ENCODE measurements at regions not wholly inside any gene's neighbourhood (a gene's known extent, or its start where the extent isn't known, plus 50 kb on each side); places are given as distances from the start of the nearest gene placed in this dataset.

- Histone ChIP-seq H3K4me1 (replicated peaks in 1 of 2) (no peaks in the 10 kb centered on the region), H3K4me3 (no peak overlapping the region), H3K27ac (no peak overlapping the region)
- 14 to 100% (median 59%) methylated on average over 1 to 3 of the region's 3 CpGs; no CpG with 5 or more reads in 2 of the 10 experiments for WGBS, 10 experiments
- no peak for ATAC-seq (replicated peaks in 6 of 8)
- in situ Hi-C loops (cut with MboI; ENCODE audit: low pct_unique_long_range_greater_than_20kb in 2 of 9, low sequenced_read_pairs in 9 of 9, unreplicated experiment in 9 of 9): no loop called here
Observed at GRCh38 chr3:27576171-27576570, 92.0 kb upstream of the SLC4A7 start.

- no peak overlapping the region for H3K4me3 ChIP-seq
- in situ Hi-C loops (cut with MboI; ENCODE audit: low pct_unique_long_range_greater_than_20kb in 2 of 9, low sequenced_read_pairs in 9 of 9, unreplicated experiment in 9 of 9): no loop called here
- no peak for ATAC-seq (replicated peaks in 6 of 8)
Observed at GRCh38 chr3:27575499-27575898, 91.3 kb upstream of the SLC4A7 start.

DNA sequence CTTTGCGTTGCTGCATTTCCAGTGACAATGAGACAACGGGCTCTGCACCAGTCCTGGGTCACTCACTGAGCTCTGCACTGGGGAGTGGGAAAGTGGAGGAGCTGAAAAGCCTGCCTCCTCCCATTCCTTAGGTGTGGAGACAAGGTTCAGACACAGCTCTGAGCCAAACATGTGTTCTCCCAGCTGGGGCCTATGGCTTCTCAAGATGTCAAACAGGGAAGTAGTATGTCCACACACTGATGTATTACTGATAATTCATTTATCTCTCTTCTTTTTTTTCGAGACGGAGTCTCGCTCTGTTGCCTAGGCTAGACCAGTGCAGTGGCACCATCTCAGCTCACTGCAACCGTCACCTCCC, 90.2 kb upstream of the SLC4A7 start:
- H3K4me3 ChIP-seq: no peak overlapping the region
- H3K27ac ChIP-seq: no peak overlapping the region
- WGBS, 10 experiments: 83 to 100% (median 97%) methylated on average over 1 to 5 of the region's 6 CpGs; no CpG with 5 or more reads in 5 of the 10 experiments
- in situ Hi-C loops (cut with MboI; ENCODE audit: low pct_unique_long_range_greater_than_20kb in 2 of 9, low sequenced_read_pairs in 9 of 9, unreplicated experiment in 9 of 9): no loop called here
- H3K4me1 ChIP-seq (replicated peaks in 1 of 2): no peaks in the 10 kb centered on the region
- ATAC-seq (replicated peaks in 6 of 8): no peak

More at GRCh38 chr3:27575499-27575898, 91.3 kb upstream of the SLC4A7 start:
- 52 to 92% (median 79%) methylated on average over 1 to 2 of the region's 3 CpGs; no CpG with 5 or more reads in 4 of the 10 experiments for WGBS, 10 experiments
- H3K4me1 ChIP-seq (replicated peaks in 1 of 2): no peaks in the 10 kb centered on the region
- H3K27ac ChIP-seq: no peak overlapping the region

DNA sequence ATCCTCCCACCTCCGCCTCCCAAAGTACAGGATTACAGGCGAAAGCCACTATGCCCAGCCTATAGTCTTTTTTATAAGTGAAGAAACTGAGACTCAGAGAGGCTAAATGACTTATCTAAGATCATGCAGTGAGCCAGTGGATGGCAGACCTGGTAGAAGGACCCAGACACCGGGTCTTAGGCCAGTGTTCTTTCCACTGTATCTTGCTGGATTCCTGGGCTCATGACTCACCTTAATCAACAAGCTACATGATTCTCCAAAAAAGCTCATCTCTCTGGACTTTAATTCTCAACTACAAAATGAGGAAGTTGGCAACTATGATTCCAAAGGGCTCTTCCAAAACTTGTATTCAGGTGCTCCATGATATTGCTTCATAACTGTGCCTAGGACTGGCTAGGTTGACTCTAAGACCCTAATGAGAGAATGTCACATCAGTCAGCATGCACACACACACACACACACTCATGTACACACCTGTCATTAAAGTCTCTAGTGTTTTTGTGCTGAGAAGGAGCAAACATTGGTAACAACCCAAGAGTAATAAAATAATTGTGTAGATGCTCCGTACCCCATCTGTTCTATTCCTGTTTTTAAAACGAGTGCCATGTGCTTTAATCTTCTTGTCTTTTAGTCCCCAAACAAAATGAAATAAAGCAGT, 89.7 kb upstream of the SLC4A7 start:
- in situ Hi-C loops (cut with MboI; ENCODE audit: low pct_unique_long_range_greater_than_20kb in 2 of 9, low sequenced_read_pairs in 9 of 9, unreplicated experiment in 9 of 9): no loop called here
- Histone ChIP-seq H3K27ac (no peak overlapping the region), H3K4me3 (no peak overlapping the region), H3K4me1 (replicated peaks in 1 of 2) (no peaks in the 10 kb centered on the region)
- 29 to 100% (median 70%) methylated on average over 1 to 5 of the region's 5 CpGs; no CpG with 5 or more reads in 2 of the 10 experiments for WGBS, 10 experiments
- ATAC-seq (replicated peaks in 6 of 8): no peak

DNA sequence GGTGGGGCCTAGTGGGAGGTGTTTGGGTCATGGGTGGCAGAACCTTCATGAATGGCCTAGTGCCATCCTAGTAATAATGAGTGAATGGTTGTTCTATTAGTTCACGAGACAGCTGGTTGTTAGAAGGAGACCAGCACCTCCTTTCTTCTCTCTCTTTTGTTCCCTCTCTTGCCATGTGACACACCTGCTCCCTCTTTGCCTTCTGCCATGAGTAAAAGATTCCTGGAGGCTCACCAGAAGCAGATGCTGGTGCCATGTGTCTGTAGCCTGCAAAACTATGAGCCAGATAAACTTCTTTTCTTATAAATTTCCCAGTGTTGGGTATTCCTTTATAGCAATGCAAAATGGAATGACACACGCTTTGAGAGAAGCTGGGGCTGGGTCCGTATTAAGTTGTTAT, 89.0 kb upstream of the SLC4A7 start:
- Histone ChIP-seq H3K4me3 (no peak overlapping the region), H3K27ac (no peak overlapping the region), H3K4me1 (replicated peaks in 1 of 2) (no peaks in the 10 kb centered on the region)
- WGBS, 10 experiments: 79 to 97% (median 85%) methylated on average over 1 to 3 of the region's 3 CpGs; no CpG with 5 or more reads in 2 of the 10 experiments
- no peak for ATAC-seq (replicated peaks in 6 of 8)
- in situ Hi-C loops (cut with MboI; ENCODE audit: low pct_unique_long_range_greater_than_20kb in 2 of 9, low sequenced_read_pairs in 9 of 9, unreplicated experiment in 9 of 9): no loop called here

GRCh38 chr3:27571345-27571744, 87.2 kb upstream of the SLC4A7 start:
- WGBS, 10 experiments: 27 to 73% (median 50%) methylated on average over 1 to 2 of the region's 2 CpGs; no CpG with 5 or more reads in 3 of the 10 experiments
- Histone ChIP-seq H3K27ac (no peak overlapping the region), H3K4me1 (replicated peaks in 1 of 2) (no peaks in the 10 kb centered on the region), H3K4me3 (no peak overlapping the region)
- no peak for ATAC-seq (replicated peaks in 6 of 8)
- in situ Hi-C loops (cut with MboI; ENCODE audit: low pct_unique_long_range_greater_than_20kb in 2 of 9, low sequenced_read_pairs in 9 of 9, unreplicated experiment in 9 of 9): no loop called here

- no peak overlapping the region for H3K27ac ChIP-seq
- no peaks in the 10 kb centered on the region for H3K4me1 ChIP-seq (replicated peaks in 1 of 2)
- in situ Hi-C loops (cut with MboI; ENCODE audit: low pct_unique_long_range_greater_than_20kb in 2 of 9, low sequenced_read_pairs in 9 of 9, unreplicated experiment in 9 of 9): no loop called here
- 40 to 100% (median 100%) methylated on average over 1 to 3 of the region's 4 CpGs; no CpG with 5 or more reads in 1 of the 10 experiments for WGBS, 10 experiments
- H3K4me3 ChIP-seq: no peak overlapping the region
- ATAC-seq (replicated peaks in 6 of 8): peak in 2 of 8 experiments; percentile 74 to 94
Observed at GRCh38 chr3:27570421-27571106, 86.4 kb upstream of the SLC4A7 start.

- in situ Hi-C loops (cut with MboI; ENCODE audit: low pct_unique_long_range_greater_than_20kb in 2 of 9, low sequenced_read_pairs in 9 of 9, unreplicated experiment in 9 of 9): no loop called here
- ATAC-seq (replicated peaks in 6 of 8): peak in 3 of 8 experiments; percentile 55 to 88 (median 69)
- no peak overlapping the region for H3K27ac ChIP-seq
Observed at GRCh38 chr3:27568393-27568792, 84.2 kb upstream of the SLC4A7 start.

DNA sequence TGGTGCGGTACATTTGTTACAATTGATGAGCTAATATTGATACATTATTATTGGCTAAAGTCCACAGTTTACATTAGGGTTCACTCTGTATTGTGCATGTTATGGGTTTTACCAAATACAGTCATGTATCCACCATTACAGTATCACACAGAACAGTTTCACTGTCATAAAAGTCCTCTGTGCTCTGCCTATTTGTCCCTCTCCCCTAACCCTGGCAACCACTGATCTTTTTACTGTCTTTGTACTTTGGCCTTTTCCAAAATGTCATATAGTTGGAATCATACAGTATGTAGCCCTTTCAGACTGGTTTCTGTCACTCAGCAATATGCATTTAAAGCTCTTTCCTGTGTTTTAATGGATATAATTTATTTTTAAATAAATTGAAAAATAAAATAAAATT, 83.1 kb upstream of the SLC4A7 start:
- WGBS, 10 experiments: 100% methylated on average over 1 of the region's 1 CpG; no CpG with 5 or more reads in 6 of the 10 experiments
- no peaks in the 10 kb centered on the region for H3K4me1 ChIP-seq (replicated peaks in 1 of 2)
- ATAC-seq (replicated peaks in 6 of 8): no peak
- in situ Hi-C loops (cut with MboI; ENCODE audit: low pct_unique_long_range_greater_than_20kb in 2 of 9, low sequenced_read_pairs in 9 of 9, unreplicated experiment in 9 of 9): no loop called here
- H3K27ac ChIP-seq: no peak overlapping the region
- H3K4me3 ChIP-seq: no peak overlapping the region

More at GRCh38 chr3:27568393-27568792, 84.2 kb upstream of the SLC4A7 start:
- no peak overlapping the region for H3K4me3 ChIP-seq
- WGBS, 10 experiments: 10 to 86% (median 60%) methylated on average over 1 to 4 of the region's 5 CpGs; no CpG with 5 or more reads in 3 of the 10 experiments
- H3K4me1 ChIP-seq (replicated peaks in 1 of 2): no peaks in the 10 kb centered on the region

DNA sequence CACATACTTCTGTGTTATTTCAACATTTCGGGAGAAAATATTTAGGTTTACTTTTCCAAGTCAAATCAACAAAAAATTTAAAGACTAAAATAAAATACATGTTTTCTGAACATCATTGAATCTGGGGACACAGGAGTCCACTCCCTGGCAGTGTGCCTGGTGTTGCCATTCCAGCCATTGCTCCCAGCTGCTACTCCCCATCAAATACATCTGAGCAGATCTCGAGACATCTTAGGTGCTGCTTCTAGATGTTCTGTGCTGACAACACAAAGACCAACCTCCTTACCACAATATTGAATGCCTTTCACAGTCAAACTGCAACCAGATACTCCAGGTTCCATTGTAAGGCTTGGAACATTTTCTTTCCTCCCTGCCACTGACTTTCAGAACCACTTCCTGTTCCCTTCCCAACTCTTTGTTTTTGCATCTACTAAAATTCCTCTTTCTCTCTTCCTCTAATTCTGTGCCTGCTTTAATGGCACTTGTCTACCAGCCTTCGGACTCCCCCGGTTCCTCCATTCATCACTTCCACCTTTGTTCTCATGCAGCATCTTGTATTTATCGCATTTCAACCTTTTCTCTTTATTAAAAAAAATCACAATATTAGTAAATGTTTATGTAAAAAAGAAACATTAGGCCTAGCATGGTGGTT, 81.1 kb upstream of the SLC4A7 start:
- 92 to 100% (median 96%) methylated on average over 2 to 5 of the region's 5 CpGs for WGBS, 10 experiments
- no peak for ATAC-seq (replicated peaks in 6 of 8)
- in situ Hi-C loops (cut with MboI; ENCODE audit: low pct_unique_long_range_greater_than_20kb in 2 of 9, low sequenced_read_pairs in 9 of 9, unreplicated experiment in 9 of 9): no loop called here

GRCh38 chr3:27561576-27561975, 77.4 kb upstream of the SLC4A7 start:
- no peak for ATAC-seq (replicated peaks in 6 of 8)
- WGBS, 10 experiments: 76 to 100% (median 100%) methylated on average over 2 to 3 of the region's 3 CpGs; no CpG with 5 or more reads in 3 of the 10 experiments

More for the DNA sequence above, 81.1 kb upstream of the SLC4A7 start:
- Histone ChIP-seq H3K4me3 (no peak overlapping the region), H3K27ac (no peak overlapping the region), H3K4me1 (replicated peaks in 1 of 2) (no peaks in the 10 kb centered on the region)

GRCh38 chr3:27560484-27561056, 76.4 kb upstream of the SLC4A7 start:
- H3K4me3 ChIP-seq: no peak overlapping the region
- in situ Hi-C loops (cut with MboI; ENCODE audit: low pct_unique_long_range_greater_than_20kb in 2 of 9, low sequenced_read_pairs in 9 of 9, unreplicated experiment in 9 of 9): no loop called here
- 79 to 100% (median 88%) methylated on average over 3 to 9 of the region's 11 CpGs; no CpG with 5 or more reads in 2 of the 10 experiments for WGBS, 10 experiments
- no peak overlapping the region for H3K27ac ChIP-seq
- ATAC-seq (replicated peaks in 6 of 8): no peak
- no peaks in the 10 kb centered on the region for H3K4me1 ChIP-seq (replicated peaks in 1 of 2)

More at GRCh38 chr3:27561576-27561975, 77.4 kb upstream of the SLC4A7 start:
- no peaks in the 10 kb centered on the region for H3K4me1 ChIP-seq (replicated peaks in 1 of 2)
- no peak overlapping the region for H3K4me3 ChIP-seq
- in situ Hi-C loops (cut with MboI; ENCODE audit: low pct_unique_long_range_greater_than_20kb in 2 of 9, low sequenced_read_pairs in 9 of 9, unreplicated experiment in 9 of 9): no loop called here
- no peak overlapping the region for H3K27ac ChIP-seq

DNA sequence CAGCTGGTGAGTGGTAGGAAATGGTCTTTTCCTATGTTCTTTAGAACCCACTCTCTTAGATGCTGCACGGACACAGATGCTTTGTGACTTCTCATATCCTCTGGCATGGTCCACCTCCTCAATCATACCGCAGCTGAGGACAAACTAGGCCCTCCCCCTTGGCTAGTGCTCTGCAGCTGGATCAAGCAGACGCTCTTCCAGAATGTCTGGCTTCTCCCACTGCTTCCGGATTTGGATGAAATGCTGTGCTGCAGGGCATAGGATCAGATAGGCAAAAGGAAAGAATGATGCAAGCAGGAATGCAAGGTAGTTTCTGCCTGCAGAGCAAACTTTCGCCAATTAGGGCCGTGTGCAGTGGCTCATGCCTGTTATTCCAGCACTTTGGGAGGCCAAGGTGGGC, 75.7 kb upstream of the SLC4A7 start:
- H3K27ac ChIP-seq: no peak overlapping the region
- no peaks in the 10 kb centered on the region for H3K4me1 ChIP-seq (replicated peaks in 1 of 2)
- in situ Hi-C loops (cut with MboI; ENCODE audit: low pct_unique_long_range_greater_than_20kb in 2 of 9, low sequenced_read_pairs in 9 of 9, unreplicated experiment in 9 of 9): no loop called here
- ATAC-seq (replicated peaks in 6 of 8): peak in 2 of 8 experiments; percentile 78 to 83
- no peak overlapping the region for H3K4me3 ChIP-seq
- 17 to 100% (median 87%) methylated on average over 1 to 5 of the region's 6 CpGs; no CpG with 5 or more reads in 2 of the 10 experiments for WGBS, 10 experiments
